ENCODE measurements at regions not wholly inside any gene's neighbourhood (a gene's known extent, or its start where the extent isn't known, plus 50 kb on each side); places are given as distances from the start of the nearest gene placed in this dataset.

- no peak overlapping the region for H3K4ac ChIP-seq (ENCODE audit: low read depth in 1 of 2, low read length in 2 of 2)
- H2BK5ac ChIP-seq (ENCODE audit: low read depth, low read length, poor library complexity, severe bottlenecking) = no peak overlapping the region
- no peak overlapping the region for H2AK5ac ChIP-seq (ENCODE audit: low read length, severe bottlenecking)
- H3K9me3 ChIP-seq (ENCODE audit: control insufficient read depth, low read length) = no peaks in the 10 kb centered on the region
- no peak for DNase-seq
- no peak overlapping the region for H4K8ac ChIP-seq (ENCODE audit: low read length)
- H3K4me1 ChIP-seq (ENCODE audit: control insufficient read depth, insufficient read depth, low read depth, low read length) = peaks cover 2% of the 10 kb centered on the region
- WGBS = 98% methylated on average over 3 of the region's 6 CpGs
- H3K9ac ChIP-seq (ENCODE audit: low read length) = no peak overlapping the region
- no peaks in the 10 kb centered on the region for H3K36me3 ChIP-seq (ENCODE audit: control insufficient read depth in 1 of 2, insufficient read depth in 2 of 2, low read depth in 1 of 2, low read length in 2 of 2)
- H3K27me3 ChIP-seq (ENCODE audit: control insufficient read depth in 1 of 2, insufficient read depth in 1 of 2, low read length in 2 of 2) = no peaks in the 10 kb centered on the region
- H2BK15ac ChIP-seq (ENCODE audit: low read depth, poor library complexity, severe bottlenecking) = no peak overlapping the region
- H3K79me1 ChIP-seq (replicated peaks; ENCODE audit: low read length, poor library complexity, severe bottlenecking) = no peaks in the 10 kb centered on the region
- H2BK120ac ChIP-seq (ENCODE audit: low read depth, low read length) = no peak overlapping the region
- H4K91ac ChIP-seq (ENCODE audit: low read length) = no peak overlapping the region
- no peak overlapping the region for H3K18ac ChIP-seq (ENCODE audit: low read depth in 1 of 2, low read length in 2 of 2)
- H3K23ac ChIP-seq (ENCODE audit: low read length in 2 of 2) = no peak overlapping the region
- no peak overlapping the region for H3K14ac ChIP-seq (ENCODE audit: low read length in 2 of 2)
- no peak overlapping the region for H2AFZ ChIP-seq (ENCODE audit: low read depth, low read length)
- no peak overlapping the region for H3K4me3 ChIP-seq (ENCODE audit: insufficient read depth in 1 of 2, low read depth in 1 of 2, low read length in 2 of 2)
- no peak overlapping the region for H2BK12ac ChIP-seq (ENCODE audit: low read length in 2 of 2)
- no peak overlapping the region for H3K27ac ChIP-seq (ENCODE audit: low read length, poor library complexity, severe bottlenecking)
- H3K4me2 ChIP-seq (ENCODE audit: low read length, poor library complexity, severe bottlenecking) = no peak overlapping the region
Measured at GRCh38 chr2:8256905-8257304, 425.0 kb upstream of the ID2 start.

- no peaks in the 10 kb centered on the region for H3K27me3 ChIP-seq (ENCODE audit: control insufficient read depth in 1 of 2, insufficient read depth in 1 of 2, low read length in 2 of 2)
- no peak overlapping the region for H3K23ac ChIP-seq (ENCODE audit: low read length in 2 of 2)
- no peak overlapping the region for H3K27ac ChIP-seq (ENCODE audit: low read length, poor library complexity, severe bottlenecking)
- no peak overlapping the region for H3K4me2 ChIP-seq (ENCODE audit: low read length, poor library complexity, severe bottlenecking)
- H3K4me3 ChIP-seq (ENCODE audit: insufficient read depth in 1 of 2, low read depth in 1 of 2, low read length in 2 of 2) = no peak overlapping the region
- no peak for DNase-seq
- no peak overlapping the region for H4K91ac ChIP-seq (ENCODE audit: low read length)
- no peak overlapping the region for H4K8ac ChIP-seq (ENCODE audit: low read length)
- peaks cover 2% of the 10 kb centered on the region for H3K4me1 ChIP-seq (ENCODE audit: control insufficient read depth, insufficient read depth, low read depth, low read length)
- no peak overlapping the region for H3K4ac ChIP-seq (ENCODE audit: low read depth in 1 of 2, low read length in 2 of 2)
- H3K79me1 ChIP-seq (replicated peaks; ENCODE audit: low read length, poor library complexity, severe bottlenecking) = no peaks in the 10 kb centered on the region
- no peak overlapping the region for H2BK5ac ChIP-seq (ENCODE audit: low read depth, low read length, poor library complexity, severe bottlenecking)
- H2AFZ ChIP-seq (ENCODE audit: low read depth, low read length) = no peak overlapping the region
- no peaks in the 10 kb centered on the region for H3K36me3 ChIP-seq (ENCODE audit: control insufficient read depth in 1 of 2, insufficient read depth in 2 of 2, low read depth in 1 of 2, low read length in 2 of 2)
- H2BK15ac ChIP-seq (ENCODE audit: low read depth, poor library complexity, severe bottlenecking) = no peak overlapping the region
- no peak overlapping the region for H3K14ac ChIP-seq (ENCODE audit: low read length in 2 of 2)
- H3K9me3 ChIP-seq (ENCODE audit: control insufficient read depth, low read length) = no peaks in the 10 kb centered on the region
- no peak overlapping the region for H2BK120ac ChIP-seq (ENCODE audit: low read depth, low read length)
- 48% methylated on average over 3 of the region's 4 CpGs for WGBS
- H3K9ac ChIP-seq (ENCODE audit: low read length) = no peak overlapping the region
- H3K18ac ChIP-seq (ENCODE audit: low read depth in 1 of 2, low read length in 2 of 2) = no peak overlapping the region
- no peak overlapping the region for H2BK12ac ChIP-seq (ENCODE audit: low read length in 2 of 2)
- H2AK5ac ChIP-seq (ENCODE audit: low read length, severe bottlenecking) = no peak overlapping the region
Measured at GRCh38 chr2:8257502-8257901, 424.4 kb upstream of the ID2 start.

GRCh38 chr2:8258406-8258805 is 423.4 kb upstream of the ID2 start:
- Histone ChIP-seq H3K18ac (ENCODE audit: low read depth in 1 of 2, low read length in 2 of 2) (no peak overlapping the region), H3K4me3 (ENCODE audit: insufficient read depth in 1 of 2, low read depth in 1 of 2, low read length in 2 of 2) (no peak overlapping the region), H3K4ac (ENCODE audit: low read depth in 1 of 2, low read length in 2 of 2) (no peak overlapping the region), H2BK120ac (ENCODE audit: low read depth, low read length) (no peak overlapping the region), H3K23ac (ENCODE audit: low read length in 2 of 2) (no peak overlapping the region), H3K79me1 (replicated peaks; ENCODE audit: low read length, poor library complexity, severe bottlenecking) (no peaks in the 10 kb centered on the region), H3K27me3 (ENCODE audit: control insufficient read depth in 1 of 2, insufficient read depth in 1 of 2, low read length in 2 of 2) (no peaks in the 10 kb centered on the region), H2BK15ac (ENCODE audit: low read depth, poor library complexity, severe bottlenecking) (no peak overlapping the region), H3K14ac (ENCODE audit: low read length in 2 of 2) (no peak overlapping the region), H2AFZ (ENCODE audit: low read depth, low read length) (no peak overlapping the region), H3K4me2 (ENCODE audit: low read length, poor library complexity, severe bottlenecking) (no peak overlapping the region), H4K8ac (ENCODE audit: low read length) (no peak overlapping the region), H4K91ac (ENCODE audit: low read length) (no peak overlapping the region), H3K4me1 (ENCODE audit: control insufficient read depth, insufficient read depth, low read depth, low read length) (peaks cover 2% of the 10 kb centered on the region), H3K36me3 (ENCODE audit: control insufficient read depth in 1 of 2, insufficient read depth in 2 of 2, low read depth in 1 of 2, low read length in 2 of 2) (no peaks in the 10 kb centered on the region), H3K9me3 (ENCODE audit: control insufficient read depth, low read length) (no peaks in the 10 kb centered on the region), H2AK5ac (ENCODE audit: low read length, severe bottlenecking) (no peak overlapping the region), H2BK5ac (ENCODE audit: low read depth, low read length, poor library complexity, severe bottlenecking) (no peak overlapping the region), H3K9ac (ENCODE audit: low read length) (no peak overlapping the region), H2BK12ac (ENCODE audit: low read length in 2 of 2) (no peak overlapping the region), H3K27ac (ENCODE audit: low read length, poor library complexity, severe bottlenecking) (no peak overlapping the region)
- 83% methylated on average over 2 of the region's 4 CpGs for WGBS
- DNase-seq = no peak

GRCh38 chr2:8259106-8259840 is 422.6 kb upstream of the ID2 start:
- Histone ChIP-seq H4K8ac (ENCODE audit: low read length) (no peak overlapping the region), H3K4ac (ENCODE audit: low read depth in 1 of 2, low read length in 2 of 2) (no peak overlapping the region), H2BK120ac (ENCODE audit: low read depth, low read length) (no peak overlapping the region), H3K9ac (ENCODE audit: low read length) (no peak overlapping the region), H4K91ac (ENCODE audit: low read length) (no peak overlapping the region), H3K18ac (ENCODE audit: low read depth in 1 of 2, low read length in 2 of 2) (no peak overlapping the region), H3K14ac (ENCODE audit: low read length in 2 of 2) (no peak overlapping the region), H2AK5ac (ENCODE audit: low read length, severe bottlenecking) (no peak overlapping the region), H2AFZ (ENCODE audit: low read depth, low read length) (no peak overlapping the region), H3K79me1 (replicated peaks; ENCODE audit: low read length, poor library complexity, severe bottlenecking) (no peaks in the 10 kb centered on the region), H3K4me1 (ENCODE audit: control insufficient read depth, insufficient read depth, low read depth, low read length) (peaks cover 2% of the 10 kb centered on the region), H3K36me3 (ENCODE audit: control insufficient read depth in 1 of 2, insufficient read depth in 2 of 2, low read depth in 1 of 2, low read length in 2 of 2) (no peaks in the 10 kb centered on the region), H3K27me3 (ENCODE audit: control insufficient read depth in 1 of 2, insufficient read depth in 1 of 2, low read length in 2 of 2) (no peaks in the 10 kb centered on the region), H2BK15ac (ENCODE audit: low read depth, poor library complexity, severe bottlenecking) (no peak overlapping the region), H3K23ac (ENCODE audit: low read length in 2 of 2) (no peak overlapping the region), H3K4me2 (ENCODE audit: low read length, poor library complexity, severe bottlenecking) (no peak overlapping the region), H3K27ac (ENCODE audit: low read length, poor library complexity, severe bottlenecking) (no peak overlapping the region), H2BK5ac (ENCODE audit: low read depth, low read length, poor library complexity, severe bottlenecking) (no peak overlapping the region), H3K4me3 (ENCODE audit: insufficient read depth in 1 of 2, low read depth in 1 of 2, low read length in 2 of 2) (no peak overlapping the region), H2BK12ac (ENCODE audit: low read length in 2 of 2) (no peak overlapping the region), H3K9me3 (ENCODE audit: control insufficient read depth, low read length) (no peaks in the 10 kb centered on the region)
- no peak for DNase-seq
- 92% methylated on average over 4 of the region's 4 CpGs for WGBS

Data from mesenchymal stem cell (in vitro differentiated cells and primary cell).